ENCODE measurements at regions not wholly inside any gene's neighbourhood (a gene's known extent, or its start where the extent isn't known, plus 50 kb on each side); places are given as distances from the start of the nearest gene placed in this dataset.

- no peak overlapping the region for H3K27ac ChIP-seq
- intact Hi-C loops (cut with DNase I) = no loop called here
- TF ChIP-seq POLR2A (IDR thresholded peaks at IDR 0.05) (no peak), POLR2AphosphoS5 (IDR thresholded peaks at IDR 0.05) (no peak), EP300 (IDR thresholded peaks at IDR 0.05) (no peak), CTCF (IDR thresholded peaks at IDR 0.05) (no peak)
- no peaks in the 10 kb centered on the region for H3K9me3 ChIP-seq
- H3K27me3 ChIP-seq = no peaks in the 10 kb centered on the region
- 73 to 75% methylated on average over 5 of the region's 5 CpGs for WGBS, 2 donors
- no peaks in the 10 kb centered on the region for H3K4me1 ChIP-seq
- H3K4me3 ChIP-seq = no peak overlapping the region
- H3K36me3 ChIP-seq = no peaks in the 10 kb centered on the region
- no peak for DNase-seq
Measured at GRCh38 chr12:28693565-28694219, 455.4 kb upstream of the FAR2 start.

GRCh38 chr12:28698553-28698952, 450.5 kb upstream of the FAR2 start:
- H3K27ac ChIP-seq = no peak overlapping the region
- H3K27me3 ChIP-seq = no peaks in the 10 kb centered on the region
- no peak for DNase-seq
- no peaks in the 10 kb centered on the region for H3K4me1 ChIP-seq
- H3K4me3 ChIP-seq = no peak overlapping the region
- peaks cover 0 to 3% (median 0%) of the 10 kb centered on the region in 4 donors for H3K9me3 ChIP-seq
- TF ChIP-seq EP300 (IDR thresholded peaks at IDR 0.05) = no peak
- intact Hi-C loops (cut with DNase I) = no loop called here
- 73 to 78% methylated on average over 2 of the region's 2 CpGs for WGBS, 2 donors
- H3K36me3 ChIP-seq = no peaks in the 10 kb centered on the region

- H3K4me1 ChIP-seq = no peaks in the 10 kb centered on the region
- no peak for DNase-seq
- no peak overlapping the region for H3K27ac ChIP-seq
- intact Hi-C loops (cut with DNase I) = no loop called here
- H3K9me3 ChIP-seq = peaks cover 0 to 3% (median 0%) of the 10 kb centered on the region in 4 donors
- no peaks in the 10 kb centered on the region for H3K36me3 ChIP-seq
- TF ChIP-seq CTCF (IDR thresholded peaks at IDR 0.05) (no peak), POLR2A (IDR thresholded peaks at IDR 0.05) (no peak), EP300 (IDR thresholded peaks at IDR 0.05) (no peak), POLR2AphosphoS5 (IDR thresholded peaks at IDR 0.05) (no peak)
- H3K27me3 ChIP-seq = no peaks in the 10 kb centered on the region
- no peak overlapping the region for H3K4me3 ChIP-seq
Measured at GRCh38 chr12:28699029-28699428, 450.0 kb upstream of the FAR2 start.

- no peaks in the 10 kb centered on the region for H3K27me3 ChIP-seq
- H3K27ac ChIP-seq = no peak overlapping the region
- intact Hi-C loops (cut with DNase I) = no loop called here
- TF ChIP-seq POLR2AphosphoS5 (IDR thresholded peaks at IDR 0.05) (no peak), CTCF (IDR thresholded peaks at IDR 0.05) (no peak), POLR2A (IDR thresholded peaks at IDR 0.05) (no peak), EP300 (IDR thresholded peaks at IDR 0.05) (no peak)
- WGBS, 2 donors = 54 to 74% methylated on average over 3 of the region's 3 CpGs
- H3K4me3 ChIP-seq = no peak overlapping the region
- H3K9me3 ChIP-seq = peaks cover 0 to 3% (median 0%) of the 10 kb centered on the region in 4 donors
- DNase-seq = no peak
- no peaks in the 10 kb centered on the region for H3K4me1 ChIP-seq
- no peaks in the 10 kb centered on the region for H3K36me3 ChIP-seq
Measured at GRCh38 chr12:28700161-28700560, 448.9 kb upstream of the FAR2 start.

GRCh38 chr12:28704477-28705169, 444.5 kb upstream of the FAR2 start:
- no peaks in the 10 kb centered on the region for H3K36me3 ChIP-seq
- DNase-seq = no peak
- no peaks in the 10 kb centered on the region for H3K27me3 ChIP-seq
- H3K27ac ChIP-seq = no peak overlapping the region
- H3K4me3 ChIP-seq = no peak overlapping the region
- intact Hi-C loops (cut with DNase I) = no loop called here
- H3K9me3 ChIP-seq = no peaks in the 10 kb centered on the region
- H3K4me1 ChIP-seq = no peaks in the 10 kb centered on the region
- TF ChIP-seq CTCF (IDR thresholded peaks at IDR 0.05) (no peak), EP300 (IDR thresholded peaks at IDR 0.05) (no peak), POLR2A (IDR thresholded peaks at IDR 0.05) (no peak), POLR2AphosphoS5 (IDR thresholded peaks at IDR 0.05) (no peak)
